HG02938 (cell line): ENCODE measurements at regions not wholly inside any gene's neighbourhood (a gene's known extent, or its start where the extent isn't known, plus 50 kb on each side); places are given as distances from the start of the nearest gene placed in this dataset.

ENCODE experiments used
- ATAC-seq: cut with Tn5 transposase; IDR thresholded peaks from one replicate; pipeline ENCODE4 v1.9.1; 2021; ENCODE audit warnings: mild to moderate bottlenecking, moderate library complexity; ENCODE audit not compliant: unreplicated experiment

DNA sequence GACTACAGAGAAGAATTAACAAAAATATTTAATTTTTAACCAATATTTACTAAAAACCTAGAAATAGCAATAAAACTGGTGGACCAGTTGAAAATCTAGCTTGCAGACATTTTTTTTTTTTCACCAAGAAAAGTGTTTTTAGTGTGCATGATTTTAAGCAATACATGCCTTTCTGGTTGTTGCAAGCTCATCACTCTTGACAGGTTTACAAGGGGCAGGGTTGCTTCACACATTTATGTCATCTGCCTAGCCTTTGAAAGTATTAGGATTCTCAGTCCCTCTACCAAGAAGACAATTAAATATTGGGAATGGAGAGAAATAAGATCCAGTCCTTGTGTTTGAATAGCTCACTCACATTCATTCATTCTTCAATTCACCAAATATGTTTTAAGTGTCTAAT lies 53.8 kb upstream of the LYPLAL1 start:
- no peak for ATAC-seq

DNA sequence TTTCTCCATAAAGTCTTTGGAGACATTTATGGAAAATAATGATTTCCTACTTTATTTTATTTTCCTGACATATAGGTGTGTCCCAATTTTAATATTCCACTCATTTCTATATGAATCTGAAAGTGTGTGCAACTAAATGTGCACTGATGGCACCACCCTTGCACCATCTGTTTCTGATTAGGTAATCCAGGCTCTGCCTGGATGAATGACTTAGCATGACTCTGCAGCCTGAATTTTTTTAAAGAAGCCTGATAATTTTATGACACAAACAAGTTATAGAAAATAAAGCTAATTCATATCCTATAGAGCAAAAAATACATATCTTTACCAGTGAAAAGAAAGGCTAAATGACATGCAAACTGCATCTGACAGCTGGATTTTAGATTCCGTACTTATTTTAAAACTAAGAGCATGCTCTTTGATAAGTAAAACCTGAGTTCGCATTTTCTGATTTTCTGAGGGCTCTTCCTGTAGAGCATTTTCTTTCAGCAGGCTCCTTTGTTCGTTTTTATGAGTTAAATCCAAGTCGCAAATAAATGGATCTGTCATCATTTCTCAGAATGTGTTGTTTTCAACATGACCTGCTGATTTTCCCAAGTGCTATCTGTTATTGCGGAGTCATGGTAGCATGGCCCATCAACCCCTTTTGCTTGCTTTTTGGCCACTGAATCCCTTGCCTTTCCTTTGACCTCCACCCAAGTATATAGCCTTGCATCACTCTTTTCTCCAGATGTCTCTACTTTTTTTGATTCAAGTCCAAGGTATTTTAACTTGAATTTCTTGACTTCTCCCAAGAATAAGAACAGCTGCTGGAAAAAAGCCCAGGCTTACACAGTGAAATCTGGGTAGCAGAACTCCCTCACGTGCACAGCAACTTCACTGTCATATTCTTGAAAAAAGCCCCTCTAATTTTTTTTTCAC lies 52.8 kb upstream of the LYPLAL1 start:
- no peak for ATAC-seq

DNA sequence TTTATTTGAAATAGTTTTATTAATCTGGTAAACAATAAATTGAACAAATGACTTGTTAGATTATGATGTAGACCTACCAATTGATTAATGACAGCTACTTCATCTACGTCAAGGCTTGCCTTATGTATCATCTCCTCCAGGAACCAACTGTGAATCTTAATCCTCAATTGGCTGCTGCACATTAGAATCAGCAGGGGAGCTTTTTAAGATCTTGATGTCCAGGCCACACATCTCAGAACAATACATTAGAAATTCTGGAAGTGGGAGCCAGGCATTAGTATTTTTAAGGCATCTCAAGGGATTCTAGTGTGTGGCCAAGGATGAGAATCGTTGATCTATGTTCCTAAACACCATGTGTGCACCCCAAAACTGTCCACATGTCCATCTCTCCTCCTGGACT lies 52.0 kb upstream of the LYPLAL1 start:
- no peak for ATAC-seq

DNA sequence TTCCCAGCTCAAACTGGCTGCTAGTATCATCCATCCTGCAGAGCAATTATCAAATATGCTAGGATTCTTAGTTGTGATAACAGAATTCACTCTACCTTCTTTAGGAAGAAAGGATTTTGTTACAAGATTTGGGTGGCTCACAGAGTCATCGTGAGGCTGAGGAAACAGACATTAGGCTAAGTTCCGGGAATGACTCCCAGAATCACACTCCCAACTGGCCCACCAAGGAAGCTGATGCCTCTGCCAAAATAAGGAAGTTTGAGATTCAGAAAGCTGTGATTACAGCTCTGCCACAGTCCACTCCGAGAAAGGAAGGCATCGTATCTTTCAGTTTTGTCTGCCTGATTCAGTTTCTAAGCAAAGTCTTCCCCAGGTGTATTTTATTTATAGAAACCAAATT lies 50.6 kb upstream of the LYPLAL1 start:
- no peak for ATAC-seq
